NCI-H1092 treated with DMSO at 0.1 percent for 48 hours (cell line): ENCODE measurements at regions not wholly inside any gene's neighbourhood (a gene's known extent, or its start where the extent isn't known, plus 50 kb on each side); places are given as distances from the start of the nearest gene placed in this dataset.

Experiments
- DNase-seq: peaks from one replicate; lab custom pipeline; 2025; lab: John Stamatoyannopoulos, UW

GRCh38 chrX:42725196-42725595 lies 52.8 kb downstream of the PPP1R2C start:
- DNase-seq: no peak

DNA sequence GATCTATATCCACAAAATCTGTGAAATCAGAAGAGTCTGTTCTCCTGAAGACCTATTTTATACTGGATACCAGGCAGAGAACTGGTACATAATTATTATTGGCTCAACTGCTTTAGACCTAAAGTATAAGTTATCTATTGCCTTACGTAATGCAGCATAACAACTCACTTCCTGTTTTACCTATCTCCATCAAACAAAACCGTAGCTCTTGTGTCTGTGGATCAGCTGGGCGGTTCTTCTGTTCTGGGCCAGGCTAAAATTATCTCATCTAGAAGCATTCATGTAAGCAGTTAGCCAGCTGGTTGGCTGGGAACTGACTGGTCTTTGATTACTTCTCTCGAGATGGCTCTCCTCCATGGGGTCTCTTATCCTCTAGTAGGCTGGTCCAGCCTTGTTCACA lies 57.8 kb downstream of the PPP1R2C start:
- no peak for DNase-seq

DNA sequence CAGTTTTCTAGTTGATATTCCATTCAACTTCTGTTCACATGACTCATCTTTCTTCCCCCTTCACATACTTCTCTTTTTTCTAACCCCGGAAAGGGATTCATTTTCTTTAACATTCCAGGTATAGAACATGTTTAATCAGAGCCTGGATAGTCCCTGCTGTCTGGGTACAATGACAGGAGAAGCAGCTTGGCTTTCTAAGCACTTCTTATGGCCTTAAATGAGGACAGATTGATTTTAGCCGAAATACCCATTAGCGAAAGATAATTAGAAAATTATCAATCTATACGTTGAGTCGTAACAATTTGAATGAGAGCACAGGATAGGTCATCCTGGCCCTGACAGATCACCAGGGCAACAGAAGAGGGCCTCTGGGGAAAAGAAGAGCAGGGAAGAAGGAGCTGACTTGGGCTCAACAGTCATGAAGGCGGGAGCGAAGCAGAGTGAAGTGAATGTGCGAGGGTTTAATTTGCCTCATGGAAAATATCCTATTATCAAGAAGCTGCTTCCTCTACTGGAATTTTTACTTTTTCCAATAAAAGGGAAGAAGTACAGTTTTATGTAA lies 62.2 kb downstream of the PPP1R2C start:
- no peak for DNase-seq

GRCh38 chrX:42714981-42715700 lies 62.8 kb downstream of the PPP1R2C start:
- no peak for DNase-seq

DNA sequence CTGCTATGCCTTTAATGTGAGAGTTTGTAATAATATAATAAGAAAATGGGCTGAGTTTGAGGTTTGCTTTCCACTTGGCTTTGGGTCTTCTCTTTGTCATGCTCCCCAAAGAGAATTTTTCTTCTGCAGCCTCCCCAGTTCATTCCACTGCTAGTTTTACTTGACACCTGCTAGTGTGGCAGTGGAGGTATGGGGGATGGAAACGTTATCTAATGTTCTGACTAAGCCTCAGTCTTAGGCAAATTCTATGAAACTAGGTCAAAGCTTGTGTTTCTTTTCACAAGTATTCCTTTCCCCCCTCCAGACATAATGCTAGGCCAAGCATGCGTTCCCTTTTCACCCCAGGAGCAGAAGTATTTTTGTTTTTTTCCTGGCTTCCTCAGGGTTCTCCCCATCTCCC lies 67.5 kb downstream of the PPP1R2C start:
- DNase-seq: no peak

DNA sequence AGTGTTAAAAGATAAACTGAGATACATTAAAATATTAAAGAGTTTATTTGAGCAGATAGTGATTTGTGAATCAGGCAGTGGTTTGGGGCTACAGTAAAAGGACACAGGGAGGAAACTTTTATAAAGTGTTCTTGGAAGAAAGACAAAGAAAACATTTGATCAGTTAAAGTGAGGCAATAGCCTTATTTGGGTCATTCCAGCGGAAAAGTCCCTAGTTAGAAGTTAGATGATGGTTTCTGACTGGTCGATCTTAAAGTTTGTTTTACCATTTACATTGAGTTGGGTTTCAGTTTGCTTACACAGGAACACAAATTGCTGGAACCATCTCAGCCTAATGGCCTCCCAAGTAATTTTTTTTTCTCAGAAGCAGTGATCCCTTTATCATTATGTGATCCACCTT lies 69.7 kb downstream of the PPP1R2C start:
- DNase-seq: no peak

DNA sequence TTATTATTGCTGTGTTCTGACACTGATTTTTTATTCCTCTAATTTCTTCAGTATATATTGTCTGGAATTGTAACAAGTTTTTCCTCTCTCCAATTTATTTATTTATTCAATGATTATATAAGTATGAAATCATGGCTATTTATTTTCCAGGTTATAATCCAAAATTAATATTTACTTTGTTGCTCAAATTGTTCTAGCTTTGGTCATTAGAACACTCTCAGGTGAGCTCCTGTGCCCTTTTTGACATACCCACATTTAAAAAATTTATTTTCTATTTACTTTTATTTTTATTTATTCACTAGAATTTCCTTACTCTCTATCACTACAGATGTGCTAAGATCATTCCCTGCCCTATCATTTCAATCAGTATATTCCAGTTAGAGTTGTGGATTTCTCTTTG lies 70.2 kb downstream of the PPP1R2C start:
- no peak for DNase-seq

DNA sequence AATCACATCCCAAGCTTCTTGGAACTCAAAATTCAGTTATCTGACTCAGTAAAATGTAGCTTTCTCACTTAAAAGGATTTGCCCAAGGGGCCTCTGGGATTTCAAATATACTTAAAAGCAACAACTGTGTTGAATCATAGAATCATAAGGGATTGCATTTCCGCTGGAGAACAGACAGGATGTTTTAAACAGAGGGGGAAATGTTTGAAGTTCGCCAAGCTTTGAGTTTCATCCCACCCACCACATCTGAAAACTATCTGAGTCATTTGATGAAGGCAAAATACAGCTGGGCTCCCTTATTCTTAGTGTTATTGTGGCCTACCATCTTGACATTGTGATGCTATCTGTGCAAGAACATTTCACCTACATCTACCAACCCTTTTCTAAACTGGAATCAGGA lies 73.5 kb downstream of the PPP1R2C start:
- no peak for DNase-seq

- DNase-seq: no peak
Observed at GRCh38 chrX:42697544-42697943, 80.4 kb downstream of the PPP1R2C start.

DNA sequence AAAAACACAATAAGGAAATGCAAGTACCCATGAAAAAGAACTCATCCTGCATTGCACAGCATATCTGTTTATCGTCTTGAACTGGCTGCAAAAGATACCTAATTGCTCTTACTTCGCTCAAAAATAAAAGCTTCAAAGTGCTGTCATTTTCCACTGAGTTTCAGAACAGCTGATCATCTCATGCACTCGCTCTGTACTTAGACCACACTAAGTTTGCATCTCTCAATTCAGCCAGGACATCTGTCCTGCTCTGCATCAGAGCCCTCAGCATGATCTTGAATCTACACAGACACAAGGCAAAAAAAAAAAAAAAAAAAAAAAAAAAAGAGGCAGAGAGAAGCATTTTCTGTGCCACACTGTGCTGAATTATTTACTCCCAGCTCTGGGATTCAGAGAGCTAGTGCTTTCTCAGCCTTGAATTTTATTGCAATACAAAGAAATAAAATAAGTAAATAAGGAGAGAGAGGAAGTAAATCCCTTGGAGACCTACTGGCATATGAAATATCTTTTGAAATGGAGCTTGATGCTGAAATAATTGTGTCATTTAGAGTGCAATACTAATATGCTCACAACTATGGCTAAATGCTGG lies 81.3 kb downstream of the PPP1R2C start:
- no peak for DNase-seq

DNA sequence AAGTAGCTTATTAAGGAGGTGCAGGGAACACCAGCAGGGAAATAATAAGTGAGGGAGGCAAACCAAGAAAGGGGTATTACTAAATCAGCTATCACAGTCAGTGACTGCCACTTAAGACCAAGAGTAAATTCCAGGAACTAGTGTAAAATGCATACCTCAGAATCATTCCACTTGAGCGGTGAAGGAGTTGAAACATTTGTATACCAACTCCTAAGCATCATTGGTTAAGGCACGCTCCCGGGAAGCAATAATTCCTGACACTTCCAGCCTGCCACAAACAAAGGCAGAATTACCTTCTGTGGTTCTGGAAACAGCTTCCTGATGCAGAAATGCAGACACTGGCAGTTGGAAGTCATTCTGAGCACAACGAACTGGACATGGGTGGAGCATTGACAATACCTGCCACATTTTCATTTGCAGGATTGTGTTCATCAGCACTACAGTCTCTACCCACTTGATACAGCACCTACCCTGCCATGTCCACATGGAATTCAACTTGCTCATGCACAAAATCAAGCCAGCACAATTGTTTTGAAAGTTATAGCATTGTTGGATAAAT lies 82.1 kb downstream of the PPP1R2C start:
- DNase-seq: no peak

DNA sequence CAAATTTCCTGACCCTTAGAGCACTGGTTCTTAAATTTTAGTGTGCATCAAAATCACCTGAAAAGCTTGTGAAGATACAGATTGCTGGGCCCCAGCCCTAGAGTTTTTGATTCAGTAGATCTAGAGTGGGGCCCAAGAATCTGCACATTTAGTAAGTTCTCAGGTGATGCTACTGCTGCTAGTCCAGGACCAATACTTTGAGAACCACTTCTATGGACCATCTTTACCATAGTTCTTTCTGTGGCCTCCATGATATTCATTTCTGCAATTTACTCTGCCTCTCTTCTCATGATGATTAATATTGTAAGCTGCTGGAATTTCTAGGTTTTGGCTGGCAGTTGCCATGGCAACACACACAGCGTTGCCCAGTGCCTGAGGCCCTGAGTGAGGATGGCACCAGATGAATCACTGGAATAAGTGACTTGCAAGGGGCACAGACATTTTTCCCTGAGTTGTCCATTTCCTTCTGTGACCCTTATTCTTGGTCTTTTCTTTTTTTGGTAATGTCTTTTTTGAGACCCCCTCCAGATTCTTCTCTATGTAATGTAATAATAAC lies 83.6 kb downstream of the PPP1R2C start:
- no peak for DNase-seq

GRCh38 chrX:42691196-42691595 lies 86.8 kb downstream of the PPP1R2C start:
- no peak for DNase-seq

GRCh38 chrX:42686706-42687105 lies 91.3 kb downstream of the PPP1R2C start:
- DNase-seq: no peak

DNA sequence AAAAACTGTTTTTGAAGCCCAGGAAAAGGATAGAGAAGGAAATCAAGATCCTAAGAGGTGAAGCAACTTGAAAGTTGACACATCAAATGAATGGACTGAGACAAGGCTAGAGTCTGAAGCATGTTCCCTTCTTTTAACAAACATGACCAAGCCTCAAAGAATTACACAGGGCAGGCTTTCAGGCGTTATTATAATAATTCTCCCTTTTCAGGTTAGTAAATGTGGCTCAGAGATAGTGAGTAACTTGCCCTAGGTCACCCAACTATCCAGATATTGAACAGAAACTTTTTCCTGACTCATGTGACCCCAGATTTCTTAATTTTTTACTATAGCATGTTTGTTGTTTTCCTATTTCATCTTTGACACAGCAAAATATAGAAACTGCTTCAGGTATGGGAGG lies 91.7 kb downstream of the PPP1R2C start:
- no peak for DNase-seq

GRCh38 chrX:42684065-42684464 lies 93.9 kb downstream of the PPP1R2C start:
- no peak for DNase-seq

DNA sequence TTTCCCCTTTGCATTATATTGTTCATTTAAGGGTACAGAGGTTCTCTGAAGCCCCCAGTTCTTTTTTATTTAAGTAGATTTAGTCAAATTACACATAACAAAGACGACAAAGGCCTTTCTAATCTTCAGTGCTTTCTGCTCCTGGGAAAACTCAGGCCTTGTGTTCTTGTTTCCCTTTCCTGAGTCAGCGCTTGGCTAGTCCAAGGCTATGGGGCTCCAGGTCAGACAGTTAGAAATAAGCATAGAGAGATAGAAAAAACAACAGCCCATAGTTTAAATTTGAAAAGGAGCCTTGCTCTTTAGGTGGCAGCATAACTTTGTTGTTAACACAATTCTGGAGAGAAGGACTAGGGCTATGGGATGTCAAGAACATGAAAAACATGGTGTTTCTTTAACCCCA lies 97.3 kb downstream of the PPP1R2C start:
- DNase-seq: no peak

DNA sequence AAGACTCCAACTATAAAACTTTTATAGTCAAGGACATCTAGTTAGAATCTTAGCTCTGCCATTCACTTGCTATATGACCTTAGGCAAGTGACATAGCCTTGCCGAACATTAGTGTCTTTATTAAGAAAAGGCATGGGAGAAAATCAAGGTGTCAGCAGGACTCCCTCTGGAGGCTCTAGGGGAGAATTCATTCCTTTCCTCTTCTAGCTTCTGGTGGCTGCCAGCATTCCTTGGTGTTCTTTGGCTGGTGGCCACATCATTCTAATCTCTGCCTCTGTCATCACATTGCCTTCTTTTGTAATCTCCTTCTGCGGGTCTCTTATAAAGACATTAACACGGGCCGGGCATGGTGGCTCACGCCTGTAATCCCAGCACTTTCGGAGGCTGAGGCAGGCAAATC lies 99.8 kb downstream of the PPP1R2C start:
- DNase-seq: no peak

DNA sequence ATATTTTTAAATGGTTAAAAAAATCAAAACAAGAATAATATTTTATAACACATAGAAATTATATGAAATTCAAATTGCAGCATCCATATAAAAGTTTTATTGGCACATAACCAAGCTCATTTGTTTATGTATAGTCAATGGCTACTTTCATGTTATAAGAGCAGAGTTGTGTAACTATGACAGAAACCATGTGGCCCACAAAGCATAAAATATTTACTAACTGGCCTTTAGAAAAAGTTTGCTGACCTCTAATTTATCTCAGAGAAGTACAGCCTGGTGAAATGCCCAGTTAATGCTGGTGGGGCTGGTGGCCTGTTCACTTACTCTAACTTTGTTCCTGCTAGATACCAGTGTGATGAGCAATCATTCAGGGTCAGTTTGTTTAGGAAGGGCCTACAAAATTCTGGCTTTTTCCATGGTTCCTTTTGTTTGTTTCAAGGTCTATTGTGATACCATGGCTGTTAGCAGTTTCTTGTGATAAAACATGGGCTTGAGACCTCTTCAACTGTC lies 104.6 kb downstream of the PPP1R2C start:
- no peak for DNase-seq

DNA sequence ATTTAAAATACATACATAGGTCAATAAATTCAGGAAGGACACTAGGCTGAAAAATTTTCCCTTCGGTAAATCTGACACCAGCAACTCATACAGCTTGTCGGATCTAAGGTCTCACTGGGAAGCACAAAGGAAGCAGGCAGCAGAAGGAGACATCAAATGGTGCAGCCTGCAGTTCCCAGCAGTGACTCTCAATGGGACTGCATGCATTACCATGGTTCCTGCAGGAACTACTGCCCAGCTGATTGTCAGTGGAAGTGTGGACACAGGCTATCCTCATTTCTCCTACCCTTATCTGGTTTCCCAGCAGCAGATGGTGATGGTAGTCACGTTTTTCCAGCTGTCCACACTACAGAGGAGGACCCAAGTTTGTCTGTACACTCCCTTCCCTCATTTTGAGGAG lies 113.3 kb downstream of the PPP1R2C start:
- DNase-seq: no peak

GRCh38 chrX:42628471-42628870 lies 149.5 kb downstream of the PPP1R2C start:
- no peak for DNase-seq

- no peak for DNase-seq
Observed at GRCh38 chrX:42627891-42628290, 150.1 kb downstream of the PPP1R2C start.

DNA sequence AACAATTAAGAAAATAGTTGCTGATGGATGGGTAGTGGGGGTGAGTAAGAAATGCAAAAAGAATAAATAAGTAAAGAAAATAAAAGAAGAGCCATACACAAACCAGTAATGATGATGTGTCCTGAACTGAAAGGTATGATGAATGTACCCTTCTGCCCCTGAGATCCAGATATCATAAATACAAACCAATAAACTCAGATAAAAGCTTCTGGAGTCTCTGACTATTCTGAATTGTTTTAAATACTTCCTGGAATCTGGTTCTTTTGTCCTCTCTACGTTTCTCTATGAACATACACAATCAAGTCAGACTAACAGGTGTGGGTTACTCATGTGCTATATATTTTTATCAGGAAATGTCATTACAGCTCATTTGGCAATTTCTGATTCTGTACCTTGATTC lies 153.4 kb downstream of the PPP1R2C start:
- no peak for DNase-seq
